Keratinocyte (primary cell): ENCODE measurements at regions not wholly inside any gene's neighbourhood (a gene's known extent, or its start where the extent isn't known, plus 50 kb on each side); places are given as distances from the start of the nearest gene placed in this dataset.

Experiments used
- DNase-seq: peaks from one replicate; pipeline ENCODE4 v3.0.0-alpha.2; 2011; ENCODE audit warnings: low read depth, missing footprints, low spot score
- FAIRE-seq: peaks from 2 replicates; lab custom pipeline; 2011; peaks lifted over from hg19 to GRCh38; lab: Jason Lieb, UNC
- H2AFZ ChIP-seq: 2 replicates; pipeline ENCODE4 v1.6.0; 2012; ENCODE audit warnings: low read length, control low read depth, inconsistent platforms; ENCODE audit not compliant: control insufficient read depth
- H3K27ac ChIP-seq: 2 replicates; pipeline ENCODE4 v1.5.1; 2011; ENCODE audit warnings: low read length; ENCODE audit not compliant: control insufficient read depth, insufficient read depth
- H3K27me3 ChIP-seq: 3 replicates; pipeline ENCODE4 v1.6.0; 2011; ENCODE audit warnings: low read length; ENCODE audit not compliant: control insufficient read depth, insufficient read depth; ENCODE audit errors: extremely low read depth
- H3K36me3 ChIP-seq, 2 experiments: 2 replicates in 1 of 2; 3 replicates in 1 of 2; pipeline ENCODE4 v1.5.1; 2011; ENCODE audit warnings: low read length in 2 of 2, mild to moderate bottlenecking in 1 of 2; ENCODE audit not compliant: control insufficient read depth in 2 of 2, insufficient read depth in 2 of 2; ENCODE audit errors: extremely low read depth in 1 of 2
- H3K4me1 ChIP-seq: 3 replicates; pipeline ENCODE4 v1.5.1; 2011; ENCODE audit warnings: low read length; ENCODE audit not compliant: control insufficient read depth, insufficient read depth; ENCODE audit errors: extremely low read depth
- H3K4me2 ChIP-seq: 3 replicates; pipeline ENCODE4 v1.6.0; 2011; ENCODE audit warnings: low read depth, low read length; ENCODE audit not compliant: control insufficient read depth, insufficient read depth; ENCODE audit errors: extremely low read depth
- H3K4me3 ChIP-seq, 3 experiments: fragments of 200-600 bp in 1 of 3; sonication (generic) in 1 of 3; 2 replicates in 2 of 3; 3 replicates in 1 of 3; pipeline ENCODE4 v1.5.1; 2011 to 2016; ENCODE audit warnings: low read length in 3 of 3, mild to moderate bottlenecking in 3 of 3, control low read depth in 2 of 3, inconsistent platforms in 1 of 3, low read depth in 1 of 3, mixed read lengths in 1 of 3, mixed run types in 1 of 3, moderate library complexity in 1 of 3; ENCODE audit not compliant: control insufficient read depth in 2 of 3, insufficient read depth in 2 of 3; ENCODE audit errors: extremely low read depth in 1 of 3
- H3K79me2 ChIP-seq: 2 replicates; pipeline ENCODE4 v1.6.0; 2012; ENCODE audit warnings: low read length; ENCODE audit not compliant: control insufficient read depth, insufficient read depth
- H3K9ac ChIP-seq: 3 replicates; pipeline ENCODE4 v1.6.0; 2011; ENCODE audit warnings: low read length; ENCODE audit not compliant: control insufficient read depth, insufficient read depth; ENCODE audit errors: extremely low read depth
- H3K9me1 ChIP-seq: 3 replicates; pipeline ENCODE4 v1.6.0; 2011; ENCODE audit warnings: low read length; ENCODE audit not compliant: control insufficient read depth, insufficient read depth; ENCODE audit errors: extremely low read depth
- H3K9me3 ChIP-seq: 2 replicates; pipeline ENCODE4 v1.5.1; 2012; ENCODE audit warnings: low read depth, low read length; ENCODE audit not compliant: control insufficient read depth
- H4K20me1 ChIP-seq: 3 replicates; pipeline ENCODE4 v1.6.0; 2011; ENCODE audit warnings: low read length; ENCODE audit not compliant: control insufficient read depth, insufficient read depth; ENCODE audit errors: extremely low read depth
- CTCF ChIP-seq, 3 experiments: IDR thresholded peaks in 1 of 3; conservative IDR thresholded peaks in 1 of 3; optimal IDR thresholded peaks in 1 of 3; 2 replicates in 2 of 3; 3 replicates in 1 of 3; pipeline versions ENCODE3 to v1.5.1; 2011; ENCODE audit warnings: low read length in 3 of 3, mild to moderate bottlenecking in 3 of 3, moderate library complexity in 2 of 3, control low read depth in 1 of 3, inconsistent platforms in 1 of 3; ENCODE audit not compliant: insufficient read depth in 2 of 3; ENCODE audit errors: extremely low read depth in 1 of 3
- EZH2 ChIP-seq: IDR thresholded peaks from one replicate; pipeline ENCODE4 v1.6.1; 2012; ENCODE audit warnings: inconsistent platforms, mild to moderate bottlenecking, low read length, moderate library complexity
- dilution Hi-C: fragments of 300-500 bp; cut with MboI; formaldehyde crosslinking; loops from one replicate; pipeline ENCODE4 v1.7.0; 2020; ENCODE audit warnings: low sequenced_read_pairs; ENCODE audit not compliant: extremely low pct_ligation_motif_present

GRCh38 chr3:151935446-151935845, 62.0 kb downstream of the SUCNR1 start:
- no peaks in the 10 kb centered on the region for H4K20me1 ChIP-seq
- H3K79me2 ChIP-seq = no peaks in the 10 kb centered on the region
- FAIRE-seq = no peak
- dilution Hi-C loops = no loop called here
- no peak overlapping the region for H2AFZ ChIP-seq
- no peak for TF ChIP-seq EZH2
- no peak for TF ChIP-seq CTCF (optimal IDR thresholded peaks at IDR 0.05 in 1 of 3, IDR thresholded peaks at IDR 0.05 in 1 of 3, conservative IDR thresholded peaks at IDR 0.05 in 1 of 3; ENCODE audit: extremely low read depth in 1 of 3, insufficient read depth in 2 of 3, low read length in 3 of 3)
- peaks cover 9% of the 10 kb centered on the region for H3K4me1 ChIP-seq
- H3K9me3 ChIP-seq = no peaks in the 10 kb centered on the region
- H3K9me1 ChIP-seq = no peaks in the 10 kb centered on the region
- no peaks in the 10 kb centered on the region for H3K36me3 ChIP-seq
- H3K4me3 ChIP-seq = no peak overlapping the region
- no peak for DNase-seq
- H3K27ac ChIP-seq = no peak overlapping the region
- H3K27me3 ChIP-seq = no peaks in the 10 kb centered on the region
- no peak overlapping the region for H3K9ac ChIP-seq
- H3K4me2 ChIP-seq = no peak overlapping the region

- Histone ChIP-seq H2AFZ (no peak overlapping the region), H3K4me3 (no peak overlapping the region), H3K79me2 (no peaks in the 10 kb centered on the region), H4K20me1 (no peaks in the 10 kb centered on the region), H3K36me3 (no peaks in the 10 kb centered on the region), H3K9ac (no peak overlapping the region), H3K9me1 (no peaks in the 10 kb centered on the region), H3K4me1 (no peaks in the 10 kb centered on the region), H3K9me3 (no peaks in the 10 kb centered on the region), H3K27ac (no peak overlapping the region), H3K4me2 (no peak overlapping the region), H3K27me3 (no peaks in the 10 kb centered on the region)
- DNase-seq (no peak), FAIRE-seq (no peak)
- dilution Hi-C loops = no loop called here
- no peak for TF ChIP-seq CTCF (optimal IDR thresholded peaks at IDR 0.05 in 1 of 3, IDR thresholded peaks at IDR 0.05 in 1 of 3, conservative IDR thresholded peaks at IDR 0.05 in 1 of 3; ENCODE audit: extremely low read depth in 1 of 3, insufficient read depth in 2 of 3, low read length in 3 of 3)
These were observed 67.0 kb downstream of the SUCNR1 start for GRCh38 chr3:151940481-151940880.
